ENCODE measurements at regions not wholly inside any gene's neighbourhood (a gene's known extent, or its start where the extent isn't known, plus 50 kb on each side); places are given as distances from the start of the nearest gene placed in this dataset.

- TF ChIP-seq POLR2A (IDR thresholded peaks at IDR 0.05) (no peak), EP300 (IDR thresholded peaks at IDR 0.05) (no peak)
- TF ChIP-seq, protein P1, sequence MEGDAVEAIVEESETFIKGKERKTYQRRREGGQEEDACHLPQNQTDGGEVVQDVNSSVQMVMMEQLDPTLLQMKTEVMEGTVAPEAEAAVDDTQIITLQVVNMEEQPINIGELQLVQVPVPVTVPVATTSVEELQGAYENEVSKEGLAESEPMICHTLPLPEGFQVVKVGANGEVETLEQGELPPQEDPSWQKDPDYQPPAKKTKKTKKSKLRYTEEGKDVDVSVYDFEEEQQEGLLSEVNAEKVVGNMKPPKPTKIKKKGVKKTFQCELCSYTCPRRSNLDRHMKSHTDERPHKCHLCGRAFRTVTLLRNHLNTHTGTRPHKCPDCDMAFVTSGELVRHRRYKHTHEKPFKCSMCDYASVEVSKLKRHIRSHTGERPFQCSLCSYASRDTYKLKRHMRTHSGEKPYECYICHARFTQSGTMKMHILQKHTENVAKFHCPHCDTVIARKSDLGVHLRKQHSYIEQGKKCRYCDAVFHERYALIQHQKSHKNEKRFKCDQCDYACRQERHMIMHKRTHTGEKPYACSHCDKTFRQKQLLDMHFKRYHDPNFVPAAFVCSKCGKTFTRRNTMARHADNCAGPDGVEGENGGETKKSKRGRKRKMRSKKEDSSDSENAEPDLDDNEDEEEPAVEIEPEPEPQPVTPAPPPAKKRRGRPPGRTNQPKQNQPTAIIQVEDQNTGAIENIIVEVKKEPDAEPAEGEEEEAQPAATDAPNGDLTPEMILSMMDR (IDR thresholded peaks at IDR 0.05) = no peak
Observed at GRCh38 chr6:44608175-44608574, 220.7 kb downstream of the CDC5L start.
